GM23338 (cell line): ENCODE measurements at regions not wholly inside any gene's neighbourhood (a gene's known extent, or its start where the extent isn't known, plus 50 kb on each side); places are given as distances from the start of the nearest gene placed in this dataset.

Experiments
- ATAC-seq: fragments of 200-7000 bp; cut with Tn5 transposase; 3 replicates; pipeline ENCODE4 v1.9.1; 2020
- DNase-seq: peaks from one replicate; pipeline ENCODE4 v3.0.0-alpha.2; 2015; ENCODE audit warnings: low spot score
- H2AFZ ChIP-seq: fragments of 200-600 bp; sonication (generic); 2 replicates; pipeline ENCODE4 v1.8.0; 2016; ENCODE audit warnings: antibody characterized with exemption, mild to moderate bottlenecking, moderate library complexity
- H3F3A ChIP-seq: fragments of 200-600 bp; sonication (generic); replicated peaks from 2 replicates; pipeline ENCODE4 v1.8.0; 2017; ENCODE audit warnings: antibody characterized with exemption, mixed run types, low read depth
- H3K27ac ChIP-seq: fragments of 200-600 bp; sonication (generic); 2 replicates; pipeline ENCODE4 v1.6.1; 2016; ENCODE audit warnings: low read depth
- H3K27me3 ChIP-seq: fragments of 200-600 bp; sonication (generic); 2 replicates; pipeline ENCODE4 v1.8.0; 2016; ENCODE audit warnings: mild to moderate bottlenecking, mixed run types, moderate library complexity; ENCODE audit not compliant: insufficient read depth
- H3K36me3 ChIP-seq: fragments of 200-600 bp; sonication (generic); 2 replicates; pipeline ENCODE4 v1.8.0; 2016; ENCODE audit warnings: mild to moderate bottlenecking; ENCODE audit not compliant: insufficient read depth
- H3K4me1 ChIP-seq: fragments of 200-600 bp; sonication (generic); 2 replicates; pipeline ENCODE4 v1.8.0; 2016; ENCODE audit warnings: mild to moderate bottlenecking, moderate library complexity; ENCODE audit not compliant: insufficient read depth
- H3K4me2 ChIP-seq: fragments of 200-600 bp; sonication (generic); 2 replicates; pipeline ENCODE4 v1.7.1; 2017; ENCODE audit warnings: mixed run types
- H3K4me3 ChIP-seq: fragments of 200-600 bp; sonication (generic); 2 replicates; pipeline ENCODE4 v1.6.1; 2016; ENCODE audit warnings: mixed run types
- H3K79me2 ChIP-seq: fragments of 200-600 bp; sonication (generic); replicated peaks from 2 replicates; pipeline ENCODE4 v1.8.0; 2017; ENCODE audit warnings: mild to moderate bottlenecking; ENCODE audit not compliant: insufficient read depth
- H3K9me2 ChIP-seq: fragments of 200-600 bp; sonication (generic); 2 replicates; pipeline ENCODE4 v1.8.0; 2017; ENCODE audit not compliant: insufficient read depth
- H4K20me1 ChIP-seq: fragments of 200-600 bp; sonication (generic); replicated peaks from 2 replicates; pipeline ENCODE4 v1.8.0; 2017; ENCODE audit warnings: mild to moderate bottlenecking; ENCODE audit not compliant: insufficient read depth
- H3K27ac Mint-ChIP-seq: 2 replicates; pipeline ENCODE4 v1.8.0; 2020; ENCODE audit warnings: inconsistent platforms, mild to moderate bottlenecking, moderate library complexity, mixed read lengths
- H3K27me3 Mint-ChIP-seq: 3 replicates; pipeline ENCODE4 v1.8.0; 2022; ENCODE audit warnings: low read depth, mild to moderate bottlenecking, moderate library complexity, mixed read lengths, inconsistent platforms; ENCODE audit not compliant: insufficient read depth, poor library complexity
- H3K36me3 Mint-ChIP-seq: 3 replicates; pipeline ENCODE4 v1.8.0; 2021; ENCODE audit warnings: low read depth, mild to moderate bottlenecking, inconsistent platforms, moderate library complexity, mixed read lengths
- H3K4me1 Mint-ChIP-seq: 3 replicates; pipeline ENCODE4 v1.8.0; 2020; ENCODE audit warnings: mild to moderate bottlenecking, inconsistent platforms, mixed read lengths
- H3K4me3 Mint-ChIP-seq: 3 replicates; pipeline ENCODE4 v1.8.0; 2021; ENCODE audit warnings: moderate library complexity, mild to moderate bottlenecking, inconsistent platforms, mixed read lengths
- H3K9me3 Mint-ChIP-seq: 3 replicates; pipeline ENCODE4 v1.8.0; 2020; ENCODE audit warnings: moderate library complexity, mild to moderate bottlenecking, inconsistent platforms, mixed read lengths
- CTCF ChIP-seq, 2 experiments: fragments of 200-600 bp in 1 of 2; sonication (generic) in 1 of 2; conservative IDR thresholded peaks; 2 replicates each; pipeline versions ENCODE4 v1.5.1 to v1.6.1; 2016 to 2017; ENCODE audit warnings: antibody characterized with exemption in 2 of 2, low read depth in 2 of 2, mild to moderate bottlenecking in 2 of 2, moderate library complexity in 1 of 2
- EZH2 ChIP-seq: fragments of 200-600 bp; sonication (generic); IDR thresholded peaks from one replicate; pipeline ENCODE4 v1.8.0; 2017; ENCODE audit warnings: antibody characterized with exemption, mild to moderate bottlenecking, low read depth; ENCODE audit not compliant: unreplicated experiment
- EZH2phosphoT487 ChIP-seq: fragments of 200-600 bp; sonication (generic); IDR thresholded peaks from one replicate; pipeline ENCODE4 v1.8.1; 2018; ENCODE audit warnings: antibody characterized with exemption; ENCODE audit not compliant: unreplicated experiment
- NANOG ChIP-seq: IDR thresholded peaks from 2 replicates; pipeline ENCODE4 v1.6.1; 2016; ENCODE audit warnings: antibody characterized with exemption, borderline replicate concordance
- REST ChIP-seq: IDR thresholded peaks from one replicate; pipeline ENCODE4 v1.6.1; 2018; ENCODE audit warnings: antibody characterized with exemption; ENCODE audit not compliant: unreplicated experiment
- STAT1 ChIP-seq: IDR thresholded peaks from one replicate; pipeline ENCODE4 v1.6.1; 2016; ENCODE audit warnings: antibody characterized with exemption; ENCODE audit not compliant: unreplicated experiment

DNA sequence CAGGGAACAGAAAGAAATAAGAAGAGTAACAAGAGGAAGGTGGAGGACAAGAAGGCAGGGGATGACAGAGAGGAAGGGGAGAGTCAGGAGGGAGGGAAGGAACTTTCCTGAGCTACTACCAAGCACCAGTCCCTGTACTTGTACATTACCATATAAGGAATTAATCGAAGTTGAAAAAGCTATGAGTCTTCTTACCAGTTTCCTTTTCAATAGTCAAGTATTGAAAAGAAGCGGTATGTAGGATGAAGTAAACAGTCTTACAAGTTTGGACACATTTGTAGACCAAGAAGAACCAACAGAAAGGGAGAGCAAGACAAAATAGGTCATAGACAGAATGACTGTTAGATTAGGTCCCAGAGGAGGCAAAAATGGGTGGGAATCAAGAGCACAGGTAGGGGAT, 629.7 kb upstream of the DIPK2B start:
- Mint-ChIP-seq H3K4me1 (peaks cover 37% of the 10 kb centered on the region), H3K4me3 (peak overlapping the region; percentile 27; the same call in 1 of the 3 replicates), H3K27ac (peak overlapping the region; percentile 91), H3K36me3 (peaks cover 69% of the 10 kb centered on the region), H3K9me3 (no peaks in the 10 kb centered on the region), H3K27me3 (peaks cover 2% of the 10 kb centered on the region)
- TF ChIP-seq NANOG, result no peak
- no peak for TF ChIP-seq EZH2
- H3K79me2 ChIP-seq, result peaks cover 100% of the 10 kb centered on the region
- no peak overlapping the region for H3K4me2 ChIP-seq
- H3K27me3 ChIP-seq, result no peaks in the 10 kb centered on the region
- ATAC-seq (no peak), DNase-seq (no peak)
- H3K9me2 ChIP-seq, result no peaks in the 10 kb centered on the region
- H4K20me1 ChIP-seq, result peaks cover 29% of the 10 kb centered on the region; the same call in 1 of the 2 replicates
- no peaks in the 10 kb centered on the region for H3F3A ChIP-seq
- no peak overlapping the region for H2AFZ ChIP-seq
- no peaks in the 10 kb centered on the region for H3K36me3 ChIP-seq
- no peak overlapping the region for H3K4me3 ChIP-seq
- H3K4me1 ChIP-seq, result peaks cover 23% of the 10 kb centered on the region; the same call in 1 of the 2 replicates
- peak overlapping the region; percentile 89 for H3K27ac ChIP-seq

- Mint-ChIP-seq H3K9me3 (no peaks in the 10 kb centered on the region), H3K4me3 (no peak overlapping the region; the same call in 2 of the 3 replicates), H3K27ac (no peak overlapping the region), H3K36me3 (peaks cover 78% of the 10 kb centered on the region), H3K4me1 (peaks cover under 1% of the 10 kb centered on the region; the same call in 2 of the 3 replicates), H3K27me3 (no peaks in the 10 kb centered on the region)
- H3K79me2 ChIP-seq, result peaks cover 100% of the 10 kb centered on the region
- H3K4me1 ChIP-seq, result peaks cover 2% of the 10 kb centered on the region; the same call in 1 of the 2 replicates
- TF ChIP-seq EZH2phosphoT487, result no peak
- no peak for TF ChIP-seq EZH2
- TF ChIP-seq CTCF (conservative IDR thresholded peaks at IDR 0.05; ENCODE audit: low read depth in 2 of 2), result peak; percentile 28 to 53; a peak in 3 of 4 replicates
- TF ChIP-seq STAT1, result no peak
- TF ChIP-seq REST, result no peak
- H3K9me2 ChIP-seq, result no peaks in the 10 kb centered on the region
- no peaks in the 10 kb centered on the region for H3F3A ChIP-seq
- H3K27me3 ChIP-seq, result no peaks in the 10 kb centered on the region
- DNase-seq, result peak; percentile 27
- no peak overlapping the region for H3K4me3 ChIP-seq
- no peak overlapping the region for H2AFZ ChIP-seq
- 0 out of 2 replicates have a peak, but pooled peaks cover 8% of the 10 kb centered on the region for H3K36me3 ChIP-seq
- H3K27ac ChIP-seq, result no peak overlapping the region
- peak; percentile 64; the same call in 2 of the 3 replicates for ATAC-seq
- no peak overlapping the region for H3K4me2 ChIP-seq
- H4K20me1 ChIP-seq, result peaks cover 21% of the 10 kb centered on the region
Observed at GRCh38 chrX:45824471-45824870, 623.8 kb upstream of the DIPK2B start.
